ENCODE measurements at regions not wholly inside any gene's neighbourhood (a gene's known extent, or its start where the extent isn't known, plus 50 kb on each side); places are given as distances from the start of the nearest gene placed in this dataset.

DNA sequence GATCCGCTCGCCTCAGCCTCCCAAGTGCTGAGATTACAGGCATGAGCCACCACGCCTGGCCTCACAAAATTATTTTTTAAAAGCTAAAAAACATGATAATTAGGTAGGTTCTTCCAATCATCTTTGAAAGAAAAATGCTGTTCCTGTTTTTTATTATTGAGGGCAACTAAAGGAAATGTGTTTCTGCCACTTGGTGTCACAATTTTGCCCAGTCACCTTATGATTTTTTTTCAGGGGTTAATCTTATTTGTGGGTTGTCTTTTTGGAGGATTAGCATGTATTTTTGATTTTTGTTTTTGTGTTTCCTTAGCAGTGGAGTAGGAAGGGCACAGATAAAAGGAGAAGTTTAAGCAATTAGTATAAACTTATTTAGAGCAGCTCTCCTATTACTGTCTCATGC lies 79.8 kb downstream of the PRORP start:
- H3K27ac ChIP-seq (ENCODE audit: low read length) = no peak overlapping the region
- no peaks in the 10 kb centered on the region for H3K36me3 ChIP-seq (ENCODE audit: low read depth, low read length)
- H3K4me1 ChIP-seq (ENCODE audit: insufficient read depth, low read length) = no peaks in the 10 kb centered on the region

GRCh38 chr14:35205737-35206136 lies 83.4 kb downstream of the PRORP start:
- TF ChIP-seq EZH2phosphoT487 (IDR thresholded peaks at IDR 0.05; ENCODE audit: borderline replicate concordance, low read length) (no peak), EZH2 (IDR thresholded peaks at IDR 0.05; ENCODE audit: low read length, unreplicated experiment) (no peak)
- TF ChIP-seq, protein P1, sequence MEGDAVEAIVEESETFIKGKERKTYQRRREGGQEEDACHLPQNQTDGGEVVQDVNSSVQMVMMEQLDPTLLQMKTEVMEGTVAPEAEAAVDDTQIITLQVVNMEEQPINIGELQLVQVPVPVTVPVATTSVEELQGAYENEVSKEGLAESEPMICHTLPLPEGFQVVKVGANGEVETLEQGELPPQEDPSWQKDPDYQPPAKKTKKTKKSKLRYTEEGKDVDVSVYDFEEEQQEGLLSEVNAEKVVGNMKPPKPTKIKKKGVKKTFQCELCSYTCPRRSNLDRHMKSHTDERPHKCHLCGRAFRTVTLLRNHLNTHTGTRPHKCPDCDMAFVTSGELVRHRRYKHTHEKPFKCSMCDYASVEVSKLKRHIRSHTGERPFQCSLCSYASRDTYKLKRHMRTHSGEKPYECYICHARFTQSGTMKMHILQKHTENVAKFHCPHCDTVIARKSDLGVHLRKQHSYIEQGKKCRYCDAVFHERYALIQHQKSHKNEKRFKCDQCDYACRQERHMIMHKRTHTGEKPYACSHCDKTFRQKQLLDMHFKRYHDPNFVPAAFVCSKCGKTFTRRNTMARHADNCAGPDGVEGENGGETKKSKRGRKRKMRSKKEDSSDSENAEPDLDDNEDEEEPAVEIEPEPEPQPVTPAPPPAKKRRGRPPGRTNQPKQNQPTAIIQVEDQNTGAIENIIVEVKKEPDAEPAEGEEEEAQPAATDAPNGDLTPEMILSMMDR (conservative IDR thresholded peaks at IDR 0.05; ENCODE audit: low read depth, low read length) = no peak
- no peak overlapping the region for H3K4me2 ChIP-seq (ENCODE audit: low read length)
- H3K9ac ChIP-seq (ENCODE audit: low read length) = no peak overlapping the region
- no peaks in the 10 kb centered on the region for H3K36me3 ChIP-seq (ENCODE audit: low read depth, low read length)
- ATAC-seq (no peak), DNase-seq (no peak)
- intact Hi-C loops (cut with micrococcal nuclease) = no loop called here
- no TSS peak for BruUV-seq (replicated peaks)
- ChIA-PET CTCF (no interaction called here), POLR2A (ENCODE audit: unreplicated experiment) (no interaction called here)
- no peak overlapping the region for H3K27ac ChIP-seq (ENCODE audit: low read length)
- no peaks in the 10 kb centered on the region for H3F3A ChIP-seq (ENCODE audit: low read length, unreplicated experiment)
- H4K20me1 ChIP-seq (ENCODE audit: low read length) = no peaks in the 10 kb centered on the region
- no peaks in the 10 kb centered on the region for H3K9me3 ChIP-seq (ENCODE audit: low read length)
- no peaks in the 10 kb centered on the region for H3K9me2 ChIP-seq (replicated peaks; ENCODE audit: low read length)
- no peaks in the 10 kb centered on the region for H3K27me3 ChIP-seq (ENCODE audit: low read length)
- H3K4me3 ChIP-seq (ENCODE audit: low read length) = no peak overlapping the region
- no peaks in the 10 kb centered on the region for H3K4me1 ChIP-seq (ENCODE audit: insufficient read depth, low read length)
- no peaks in the 10 kb centered on the region for H3K79me2 ChIP-seq (ENCODE audit: low read length)
- H2AFZ ChIP-seq (ENCODE audit: low read length) = no peak overlapping the region

More for the DNA sequence above, 79.8 kb downstream of the PRORP start:
- intact Hi-C loops (cut with micrococcal nuclease) = no loop called here
- Histone ChIP-seq H3K9me3 (ENCODE audit: low read length) (no peaks in the 10 kb centered on the region), H3K4me2 (ENCODE audit: low read length) (no peak overlapping the region), H3K27me3 (ENCODE audit: low read length) (no peaks in the 10 kb centered on the region), H3K4me3 (ENCODE audit: low read length) (no peak overlapping the region), H3K79me2 (ENCODE audit: low read length) (no peaks in the 10 kb centered on the region), H2AFZ (ENCODE audit: low read length) (no peak overlapping the region), H4K20me1 (ENCODE audit: low read length) (no peaks in the 10 kb centered on the region), H3F3A (ENCODE audit: low read length, unreplicated experiment) (no peaks in the 10 kb centered on the region), H3K9me2 (replicated peaks; ENCODE audit: low read length) (no peaks in the 10 kb centered on the region), H3K9ac (ENCODE audit: low read length) (no peak overlapping the region)
- ChIA-PET POLR2A (ENCODE audit: unreplicated experiment) (no interaction called here), CTCF (no interaction called here)
- TF ChIP-seq, protein P1 (conservative IDR thresholded peaks at IDR 0.05; ENCODE audit: low read depth, low read length) = no peak
- TF ChIP-seq EZH2 (IDR thresholded peaks at IDR 0.05; ENCODE audit: low read length, unreplicated experiment) (no peak), EZH2phosphoT487 (IDR thresholded peaks at IDR 0.05; ENCODE audit: borderline replicate concordance, low read length) (no peak)
- ATAC-seq (no peak), DNase-seq (no peak)
- no TSS peak for BruUV-seq (replicated peaks)

DNA sequence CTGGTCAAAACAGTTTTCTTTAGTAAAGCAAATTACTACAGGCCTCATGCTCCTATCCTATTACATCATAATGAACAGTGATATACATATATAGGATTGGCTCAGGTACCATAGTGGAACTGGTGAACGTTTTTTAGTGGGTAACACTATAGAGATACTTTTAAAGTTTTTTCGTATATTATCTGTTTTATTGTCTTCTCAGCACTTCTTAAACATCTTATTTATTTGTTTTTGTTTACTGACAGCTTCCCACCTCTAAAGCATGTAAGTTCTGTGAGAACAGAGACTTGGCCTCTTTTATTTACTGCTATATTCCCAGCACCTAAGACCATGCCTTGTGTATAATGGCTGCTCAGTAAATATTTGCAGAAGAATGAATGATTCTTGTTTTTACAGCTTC lies 81.1 kb upstream of the PSMA6 start:
- ChIA-PET POLR2A (ENCODE audit: unreplicated experiment) (no interaction called here), CTCF (interaction anchor here (0.6 kb wide), 1 partner anchor 19 kb away, joined by 3 read pairs; no protein-coding TSS in a partner anchor)
- Histone ChIP-seq H2AFZ (ENCODE audit: low read length) (no peak overlapping the region), H3K27ac (ENCODE audit: low read length) (no peak overlapping the region), H3K36me3 (ENCODE audit: low read depth, low read length) (no peaks in the 10 kb centered on the region), H3K4me1 (ENCODE audit: insufficient read depth, low read length) (peaks cover 14% of the 10 kb centered on the region), H4K20me1 (ENCODE audit: low read length) (no peaks in the 10 kb centered on the region), H3K9me2 (replicated peaks; ENCODE audit: low read length) (no peaks in the 10 kb centered on the region), H3K4me3 (ENCODE audit: low read length) (no peak overlapping the region), H3F3A (ENCODE audit: low read length, unreplicated experiment) (no peaks in the 10 kb centered on the region), H3K79me2 (ENCODE audit: low read length) (no peaks in the 10 kb centered on the region), H3K27me3 (ENCODE audit: low read length) (no peaks in the 10 kb centered on the region), H3K4me2 (ENCODE audit: low read length) (no peak overlapping the region), H3K9ac (ENCODE audit: low read length) (no peak overlapping the region), H3K9me3 (ENCODE audit: low read length) (no peaks in the 10 kb centered on the region)
- TF ChIP-seq EZH2phosphoT487 (IDR thresholded peaks at IDR 0.05; ENCODE audit: borderline replicate concordance, low read length) (no peak), EZH2 (IDR thresholded peaks at IDR 0.05; ENCODE audit: low read length, unreplicated experiment) (no peak)
- TF ChIP-seq, protein P1 (conservative IDR thresholded peaks at IDR 0.05; ENCODE audit: low read depth, low read length) = no peak
- no peak for ATAC-seq
- intact Hi-C loops (cut with micrococcal nuclease) = loop anchor here (5.0 to 10.0 kb wide), 2 partner anchors 54 to 604 kb away; no protein-coding TSS in a partner anchor
- no peak for DNase-seq
- no TSS peak for BruUV-seq (replicated peaks)

Data from PC-3 (cell line).